Kidney (tissue), 13 donors: ENCODE measurements at regions not wholly inside any gene's neighbourhood (a gene's known extent, or its start where the extent isn't known, plus 50 kb on each side); places are given as distances from the start of the nearest gene placed in this dataset.

Experiments used
- DNase-seq, 5 donors: peaks; one replicate each; pipeline ENCODE4 v3.0.0-alpha.2; 2013 to 2020
- FAIRE-seq: peaks from 2 replicates; lab custom pipeline; 2012; peaks lifted over from hg19 to GRCh38; lab: Jason Lieb, UNC
- H3K27ac ChIP-seq, 2 donors: one replicate each; pipeline ENCODE4 v1.7.0; 2013; ENCODE audit warnings: low read depth in 2 of 2, low read length in 2 of 2, inconsistent platforms in 1 of 2
- H3K27me3 ChIP-seq: one replicate; pipeline ENCODE4 v1.7.1; 2013; ENCODE audit warnings: low read length, inconsistent platforms; ENCODE audit not compliant: control insufficient read depth, insufficient read depth
- H3K36me3 ChIP-seq, 3 donors: one replicate each; pipeline versions ENCODE4 v1.7.0 to v1.7.1; 2013; ENCODE audit warnings: low read length in 3 of 3, control low read depth in 1 of 3, inconsistent platforms in 1 of 3; ENCODE audit not compliant: insufficient read depth in 3 of 3, control insufficient read depth in 2 of 3
- H3K4me1 ChIP-seq, 3 donors: one replicate each; pipeline versions ENCODE4 v1.7.0 to v1.7.1; 2013; ENCODE audit warnings: low read length in 3 of 3, inconsistent platforms in 1 of 3, low read depth in 1 of 3; ENCODE audit not compliant: control insufficient read depth in 2 of 3, insufficient read depth in 2 of 3
- H3K4me3 ChIP-seq, 3 donors: one replicate each; pipeline versions ENCODE4 v1.7.0 to v1.8.1; 2013; ENCODE audit warnings: low read length in 3 of 3, control low read depth in 1 of 3, inconsistent platforms in 1 of 3
- H3K9ac ChIP-seq, 3 donors: one replicate each; pipeline versions ENCODE4 v1.7.0 to v1.7.1; 2013; ENCODE audit warnings: low read length in 3 of 3, control low read depth in 1 of 3, inconsistent platforms in 1 of 3
- H3K9me3 ChIP-seq, 3 donors: one replicate each; pipeline versions ENCODE4 v1.7.0 to v1.7.1; 2013; ENCODE audit warnings: low read length in 3 of 3, control low read depth in 1 of 3, inconsistent platforms in 1 of 3; ENCODE audit not compliant: control insufficient read depth in 2 of 3, insufficient read depth in 1 of 3
- intact Hi-C: fragments of 100-400 bp; cut with DNase I; formaldehyde crosslinking; loops from one replicate; pipeline ENCODE4 v1.11.1; 2022
- TF ChIP-seq, protein P1 (sequence below): IDR thresholded peaks from 3 replicates; pipeline ENCODE4 v1.5.1; 2012; ENCODE audit warnings: mild to moderate bottlenecking, moderate library complexity, borderline replicate concordance; ENCODE audit not compliant: insufficient read depth; ENCODE audit errors: extremely low read depth
- donor health status: control.
- donor health status: control.
- donor health status: control.
- donor health status: control.
- donor health status: control.
- donor health status: DM: yes; HTN: yes; CAD: no.
- donor health status: Normal renal cell carcinoma (clear cell type).

DNA sequence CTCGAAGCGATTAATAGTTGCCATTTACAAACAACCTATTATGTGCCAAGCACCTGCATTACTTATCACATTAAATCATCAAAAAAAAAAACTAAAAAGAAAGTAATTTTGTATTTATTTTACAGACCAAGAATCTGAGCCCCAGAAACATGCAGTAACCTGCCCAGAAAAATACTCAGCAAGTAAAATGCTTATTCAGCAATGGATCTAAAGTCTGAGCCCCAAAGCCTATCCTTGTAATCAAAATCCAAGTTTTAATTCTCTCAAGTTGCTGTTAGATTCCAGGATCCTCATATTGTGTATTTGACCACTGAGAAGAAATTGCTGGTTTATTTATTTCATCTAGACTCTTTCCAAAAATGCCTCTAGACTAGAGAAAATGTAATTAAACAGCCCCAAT lies 783.3 kb upstream of the API5 start:
- FAIRE-seq = no peak
- H3K9me3 ChIP-seq = no peaks in the 10 kb centered on the region
- no peaks in the 10 kb centered on the region for H3K4me1 ChIP-seq
- no peak overlapping the region for H3K4me3 ChIP-seq
- H3K36me3 ChIP-seq = no peaks in the 10 kb centered on the region
- H3K9ac ChIP-seq = no peak overlapping the region
- H3K27me3 ChIP-seq = no peaks in the 10 kb centered on the region
- no peak overlapping the region for H3K27ac ChIP-seq
- TF ChIP-seq, protein P1, sequence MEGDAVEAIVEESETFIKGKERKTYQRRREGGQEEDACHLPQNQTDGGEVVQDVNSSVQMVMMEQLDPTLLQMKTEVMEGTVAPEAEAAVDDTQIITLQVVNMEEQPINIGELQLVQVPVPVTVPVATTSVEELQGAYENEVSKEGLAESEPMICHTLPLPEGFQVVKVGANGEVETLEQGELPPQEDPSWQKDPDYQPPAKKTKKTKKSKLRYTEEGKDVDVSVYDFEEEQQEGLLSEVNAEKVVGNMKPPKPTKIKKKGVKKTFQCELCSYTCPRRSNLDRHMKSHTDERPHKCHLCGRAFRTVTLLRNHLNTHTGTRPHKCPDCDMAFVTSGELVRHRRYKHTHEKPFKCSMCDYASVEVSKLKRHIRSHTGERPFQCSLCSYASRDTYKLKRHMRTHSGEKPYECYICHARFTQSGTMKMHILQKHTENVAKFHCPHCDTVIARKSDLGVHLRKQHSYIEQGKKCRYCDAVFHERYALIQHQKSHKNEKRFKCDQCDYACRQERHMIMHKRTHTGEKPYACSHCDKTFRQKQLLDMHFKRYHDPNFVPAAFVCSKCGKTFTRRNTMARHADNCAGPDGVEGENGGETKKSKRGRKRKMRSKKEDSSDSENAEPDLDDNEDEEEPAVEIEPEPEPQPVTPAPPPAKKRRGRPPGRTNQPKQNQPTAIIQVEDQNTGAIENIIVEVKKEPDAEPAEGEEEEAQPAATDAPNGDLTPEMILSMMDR = no peak
- DNase-seq = no peak
- intact Hi-C loops = no loop called here

DNA sequence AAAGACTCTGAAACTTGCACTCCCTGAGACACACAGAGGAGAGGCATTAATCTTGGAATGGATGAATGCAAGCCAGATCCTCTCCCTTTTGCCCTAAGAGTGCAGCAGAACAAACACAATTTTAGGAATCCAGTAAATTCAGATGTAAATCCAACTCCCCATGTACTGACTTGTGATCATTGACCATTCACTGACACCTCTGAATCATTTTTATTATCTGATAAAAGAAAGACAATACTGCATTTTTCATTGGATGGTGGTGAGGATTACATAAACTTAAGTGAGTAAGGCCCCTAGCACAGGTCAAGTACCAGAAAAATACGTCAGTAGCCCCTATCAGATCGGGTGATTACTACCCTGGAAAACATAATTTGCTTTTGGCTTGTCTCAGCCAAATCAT lies 782.9 kb upstream of the API5 start:
- no peak for FAIRE-seq
- Histone ChIP-seq H3K36me3 (no peaks in the 10 kb centered on the region), H3K27me3 (no peaks in the 10 kb centered on the region), H3K27ac (no peak overlapping the region), H3K4me1 (no peaks in the 10 kb centered on the region), H3K4me3 (no peak overlapping the region), H3K9ac (no peak overlapping the region), H3K9me3 (no peaks in the 10 kb centered on the region)
- TF ChIP-seq, protein P1 = no peak
- intact Hi-C loops = no loop called here
- DNase-seq = peak in 2 of 5 donors; percentile 62 to 73

DNA sequence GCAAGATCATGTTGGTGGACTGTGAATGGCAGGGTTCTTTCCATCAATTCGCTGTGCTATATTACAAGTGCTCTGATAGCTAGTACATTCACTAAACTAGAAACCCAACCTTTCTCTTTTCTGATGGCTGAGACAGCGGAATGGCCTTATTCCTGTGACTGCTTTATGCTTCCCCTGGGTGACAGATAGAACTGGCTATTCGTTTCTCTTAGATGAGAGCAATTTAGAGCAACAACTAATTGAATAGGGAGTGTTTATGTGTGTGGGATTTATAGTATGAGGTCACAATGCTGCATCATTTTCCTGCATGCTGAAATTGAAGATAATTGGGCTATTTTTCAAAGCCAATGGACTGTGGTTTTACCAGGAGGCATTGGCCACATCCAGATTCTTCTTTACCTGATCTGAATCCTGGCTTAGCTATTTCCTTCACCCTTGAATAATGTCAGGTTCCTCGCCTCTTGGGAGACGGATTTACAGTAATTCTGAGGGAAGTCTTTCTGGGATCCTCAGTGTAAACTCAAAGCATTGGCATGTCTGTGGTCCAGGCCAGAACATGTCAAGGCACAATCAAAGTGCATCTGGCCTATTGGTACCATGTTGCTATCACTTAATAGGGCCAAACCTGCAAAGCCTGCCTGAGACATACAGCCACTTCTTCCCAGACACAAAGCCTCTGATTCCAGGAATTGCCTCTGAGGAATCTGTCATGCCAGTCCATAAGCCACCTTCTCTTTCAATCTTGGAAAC lies 775.0 kb upstream of the API5 start:
- intact Hi-C loops = no loop called here

More for the DNA sequence above, 775.0 kb upstream of the API5 start:
- FAIRE-seq (no peak), DNase-seq (no peak)
- H3K27me3 ChIP-seq = no peaks in the 10 kb centered on the region
- H3K9me3 ChIP-seq = no peaks in the 10 kb centered on the region
- TF ChIP-seq, protein P1 = no peak
- H3K36me3 ChIP-seq = no peaks in the 10 kb centered on the region
- H3K27ac ChIP-seq = no peak overlapping the region
- no peaks in the 10 kb centered on the region for H3K4me1 ChIP-seq
- no peak overlapping the region for H3K4me3 ChIP-seq
- H3K9ac ChIP-seq = no peak overlapping the region
